Forelimb muscle (tissue), 1 donor: ENCODE measurements at regions not wholly inside any gene's neighbourhood (a gene's known extent, or its start where the extent isn't known, plus 50 kb on each side); places are given as distances from the start of the nearest gene placed in this dataset.

ENCODE experiments used
- DNase-seq: peaks from one replicate; pipeline ENCODE4 v3.0.0-alpha.2; 2013; ENCODE audit warnings: low read depth

GRCh38 chr7:25628446-25628845 lies 400.2 kb upstream of the NPVF start:
- DNase-seq = no peak

DNA sequence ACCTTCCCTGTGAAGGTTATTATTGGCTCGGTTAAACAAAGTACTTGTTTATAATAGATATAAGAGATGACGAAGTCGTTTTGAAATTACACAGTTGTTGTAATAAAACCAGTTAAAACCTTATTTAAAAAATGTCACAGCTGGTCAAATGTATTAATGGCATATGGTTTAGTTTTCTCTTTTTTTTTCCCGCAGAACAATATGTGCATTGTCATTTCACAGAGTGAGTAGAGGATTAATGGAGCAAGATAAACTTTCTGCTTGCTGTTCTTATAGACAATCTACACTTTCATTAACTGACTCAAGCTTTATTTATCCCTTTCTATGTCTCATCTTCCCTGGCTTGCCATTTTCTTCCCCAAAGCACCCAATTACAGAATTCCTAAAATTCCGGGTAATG lies 404.3 kb upstream of the NPVF start:
- DNase-seq = no peak

GRCh38 chr7:25633426-25634036 lies 405.2 kb upstream of the NPVF start:
- no peak for DNase-seq

DNA sequence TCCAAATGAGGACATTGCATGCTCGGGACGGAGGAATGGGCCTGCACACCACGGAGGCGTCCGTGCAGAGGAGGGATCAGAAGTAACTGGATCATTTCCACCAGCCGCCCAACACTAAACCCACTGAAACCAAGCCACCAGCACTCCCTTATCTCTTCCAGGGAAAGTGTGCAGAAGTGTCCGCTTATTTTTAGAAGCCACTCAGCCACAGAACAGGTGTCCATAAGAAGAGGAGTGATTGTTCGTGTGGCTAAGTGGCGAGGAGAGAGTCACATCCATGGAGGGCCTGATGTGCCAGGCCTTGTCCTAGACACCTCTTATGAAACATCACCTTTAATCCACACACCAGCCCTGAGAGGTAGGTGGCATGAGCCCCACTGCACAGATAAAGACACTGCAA lies 407.9 kb upstream of the NPVF start:
- DNase-seq = no peak

- no peak for DNase-seq
These were observed 408.6 kb upstream of the NPVF start for GRCh38 chr7:25636871-25637283.

DNA sequence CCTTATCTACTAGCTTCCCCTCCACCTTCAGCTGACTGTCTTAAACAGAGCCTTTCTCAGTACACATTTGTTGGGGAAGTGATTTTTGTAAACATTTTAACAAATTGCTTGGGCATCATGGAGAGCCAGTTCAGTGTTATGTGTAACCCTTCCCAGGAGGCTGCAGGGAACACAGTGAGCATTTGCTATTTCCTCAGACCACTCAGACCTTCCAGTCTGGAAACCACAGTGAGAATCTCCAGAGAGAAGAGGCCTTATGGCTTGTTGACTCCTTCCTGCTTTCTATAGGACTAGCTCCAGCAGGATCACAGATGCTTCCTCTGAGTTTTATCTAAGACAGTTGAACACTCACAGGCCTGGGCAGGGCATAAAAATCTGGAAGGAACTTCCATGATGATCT lies 409.8 kb upstream of the NPVF start:
- no peak for DNase-seq

GRCh38 chr7:25638590-25639244 lies 410.4 kb upstream of the NPVF start:
- DNase-seq = no peak

DNA sequence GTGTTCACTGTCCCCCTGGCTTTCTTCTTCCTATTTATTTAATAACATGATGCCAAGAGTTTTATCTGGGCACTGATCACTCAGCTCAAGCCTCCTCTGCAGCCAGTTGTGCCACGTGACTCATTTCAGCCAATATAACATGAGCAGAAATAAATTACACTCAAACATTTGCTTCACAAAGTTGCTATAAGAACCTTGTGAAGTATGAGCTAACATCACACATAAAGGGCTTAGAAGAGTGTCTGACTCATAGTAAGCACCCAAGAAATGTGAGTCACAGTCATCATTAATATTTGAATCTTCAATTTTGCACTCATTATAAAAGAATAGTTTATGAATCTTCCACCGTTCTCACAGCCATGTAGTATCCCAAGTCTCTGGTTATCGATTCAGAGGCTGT lies 414.6 kb upstream of the NPVF start:
- no peak for DNase-seq

DNA sequence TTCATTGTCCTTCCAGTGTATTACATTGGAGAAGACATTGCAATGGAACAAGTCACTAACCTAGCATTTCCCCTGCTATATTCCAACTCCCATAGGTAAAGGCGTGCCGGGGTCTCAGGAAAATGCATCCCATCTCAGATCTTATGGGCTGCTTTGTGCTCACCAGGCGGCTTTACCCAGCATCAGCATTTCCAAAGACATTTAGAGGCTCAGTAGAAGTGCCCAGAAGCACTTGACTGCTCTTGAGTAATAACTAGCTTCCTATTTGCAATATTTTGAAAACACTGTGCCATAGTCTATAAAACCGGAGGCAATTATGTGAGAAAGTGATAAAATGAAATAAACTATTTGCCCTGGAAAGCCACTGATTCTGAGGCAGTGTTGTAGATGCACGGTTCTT lies 415.0 kb upstream of the NPVF start:
- no peak for DNase-seq

- no peak for DNase-seq
These were observed 415.6 kb upstream of the NPVF start for GRCh38 chr7:25643770-25644394.

DNA sequence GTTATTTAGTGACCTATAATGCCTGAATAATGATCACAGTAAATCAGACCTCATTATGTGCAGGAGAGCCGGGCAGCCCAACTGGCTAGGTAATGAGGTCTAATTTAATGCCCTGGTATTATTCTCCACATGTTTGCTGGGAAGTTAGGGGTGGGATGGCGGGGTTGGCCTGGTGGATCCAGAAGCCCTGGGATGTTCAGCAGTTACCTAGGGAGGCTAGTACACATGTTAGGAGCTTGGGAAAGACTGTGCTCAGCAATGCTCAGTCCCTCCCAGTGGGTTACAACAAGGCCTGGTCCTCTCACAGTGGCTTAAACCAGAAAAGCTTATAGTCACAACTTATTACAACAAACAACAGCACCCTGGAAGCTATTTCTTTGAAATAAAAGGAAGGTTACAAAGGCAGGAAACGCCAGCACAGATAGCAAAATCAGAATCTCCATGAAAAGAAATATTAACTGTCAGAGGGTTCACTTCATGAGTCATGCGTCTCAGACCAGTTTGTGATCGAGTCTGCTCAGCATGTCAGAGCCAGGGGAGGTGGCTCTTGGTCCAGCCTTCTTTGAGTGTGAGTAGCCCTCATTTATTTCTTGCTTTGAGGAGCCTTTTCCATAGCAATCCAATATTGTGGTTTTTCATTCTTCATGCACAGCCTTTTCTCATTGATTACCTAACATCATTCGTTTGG lies 418.6 kb upstream of the NPVF start:
- DNase-seq = no peak

DNA sequence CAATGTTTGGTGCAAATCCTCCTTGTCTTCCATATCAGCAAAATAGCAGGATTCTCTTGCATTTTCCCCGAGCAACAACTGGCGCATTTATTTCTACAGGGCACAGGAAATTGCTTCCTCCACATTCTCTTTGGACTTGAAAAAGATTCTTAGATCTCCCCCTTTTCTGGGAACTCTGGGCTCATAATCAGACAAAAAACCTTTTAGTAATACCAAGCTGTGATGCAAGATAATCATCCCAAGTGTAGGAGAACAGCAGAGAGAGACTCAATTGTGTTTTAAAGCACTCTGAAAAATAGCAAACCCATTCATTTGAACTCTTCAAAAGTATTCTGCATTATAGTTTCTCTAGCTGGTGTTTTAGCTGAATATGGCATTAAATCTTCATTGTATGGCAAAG lies 419.6 kb upstream of the NPVF start:
- no peak for DNase-seq

DNA sequence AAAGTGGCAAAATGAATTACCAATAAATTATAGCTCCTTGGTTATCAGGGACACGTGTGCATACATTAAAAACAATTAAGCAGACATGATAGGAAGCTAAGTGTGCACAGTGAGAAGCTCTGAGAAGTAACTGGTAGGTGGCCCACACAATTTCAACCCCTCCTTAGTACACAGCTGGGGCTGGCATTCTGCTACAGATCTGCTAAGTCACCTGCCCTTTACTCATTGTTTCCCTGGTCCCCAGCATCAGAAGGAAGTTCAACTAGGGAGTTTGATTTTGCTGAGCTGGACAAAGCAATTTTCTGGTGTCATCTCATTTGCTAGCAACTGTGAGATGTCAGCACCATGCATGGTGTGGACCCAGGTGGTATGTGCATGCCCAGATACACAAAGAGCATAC lies 424.1 kb upstream of the NPVF start:
- no peak for DNase-seq

GRCh38 chr7:25653384-25653783 lies 425.1 kb upstream of the NPVF start:
- DNase-seq = no peak

DNA sequence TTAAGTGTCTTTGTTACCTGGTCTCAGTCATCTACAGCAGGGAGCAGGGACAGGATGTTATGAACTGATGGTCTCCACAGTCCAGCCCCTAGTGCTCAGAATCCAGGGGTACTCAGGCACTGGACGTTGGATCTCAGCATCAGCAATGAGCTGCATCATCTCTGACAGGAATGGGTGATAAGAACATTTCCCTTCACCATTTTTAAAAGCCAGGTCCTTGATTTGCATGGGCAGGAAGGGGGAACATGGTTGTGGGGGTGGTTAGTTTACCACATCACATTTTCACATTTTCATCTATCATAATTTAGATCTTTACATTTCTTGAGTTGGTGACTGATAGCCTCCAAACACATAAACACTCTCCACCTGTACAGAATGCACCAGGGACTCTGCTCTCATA lies 427.8 kb upstream of the NPVF start:
- no peak for DNase-seq

DNA sequence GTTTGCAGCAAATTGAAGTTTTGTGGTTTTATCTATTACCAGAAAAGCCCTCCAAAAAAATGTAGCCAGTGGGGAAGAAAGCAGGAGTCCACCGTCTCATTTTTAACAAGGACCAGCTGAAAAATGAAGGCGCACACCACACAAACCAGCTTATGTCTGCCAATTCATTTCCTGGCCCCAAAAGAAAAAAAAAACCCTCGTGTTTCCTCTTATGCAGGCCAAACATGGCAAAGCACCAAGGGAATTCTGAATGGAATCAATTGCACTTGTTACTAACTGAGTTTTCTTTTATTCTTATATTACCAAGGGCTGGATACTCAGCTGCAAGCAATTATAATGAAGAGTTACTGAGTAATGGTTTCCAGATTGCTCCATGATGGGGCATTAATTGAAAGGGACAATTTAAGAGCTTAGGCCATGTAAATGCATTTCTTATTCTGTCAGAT lies 428.3 kb upstream of the NPVF start:
- no peak for DNase-seq

DNA sequence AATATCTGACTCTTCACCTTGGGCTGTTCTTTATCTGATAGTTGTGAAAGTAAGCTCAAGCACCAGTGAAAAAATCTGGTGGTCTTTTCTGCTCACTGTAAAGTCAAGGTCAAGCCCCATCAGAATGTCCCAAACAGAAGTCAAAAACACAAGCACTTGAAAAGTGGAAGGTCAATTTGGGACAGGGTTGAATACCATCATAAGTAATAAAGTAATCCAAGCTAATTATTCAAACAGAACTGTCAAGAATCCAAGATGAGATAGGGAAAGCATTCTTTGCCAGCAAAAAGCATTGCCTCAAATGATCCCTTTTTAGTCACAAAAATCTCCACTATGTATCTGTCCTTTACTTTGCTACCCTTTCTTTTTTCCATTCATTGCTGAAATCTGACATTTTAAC lies 430.1 kb upstream of the NPVF start:
- DNase-seq = no peak

- no peak for DNase-seq
These were observed 431.6 kb upstream of the NPVF start for GRCh38 chr7:25659841-25660240.

- no peak for DNase-seq
These were observed 434.8 kb upstream of the NPVF start for GRCh38 chr7:25662841-25663800.

GRCh38 chr7:25663877-25664276 lies 435.6 kb upstream of the NPVF start:
- DNase-seq = peak; percentile 87

- no peak for DNase-seq
These were observed 436.3 kb upstream of the NPVF start for GRCh38 chr7:25664593-25664992.

GRCh38 chr7:25665374-25665773 lies 437.1 kb upstream of the NPVF start:
- DNase-seq = no peak
